Coronary artery (tissue), 2 donors: ENCODE measurements at regions not wholly inside any gene's neighbourhood (a gene's known extent, or its start where the extent isn't known, plus 50 kb on each side); places are given as distances from the start of the nearest gene placed in this dataset.

Experiments used
- DNase-seq: peaks from one replicate; pipeline ENCODE4 v3.0.0-alpha.2; 2017; ENCODE audit warnings: low spot score
- H3K27ac ChIP-seq, 2 donors: fragments of 200-600 bp; sonication (generic); one replicate each; pipeline ENCODE4 v1.5.1; 2016 to 2019
- H3K4me3 ChIP-seq: fragments of 200-600 bp; sonication (generic); 2 replicates; pipeline ENCODE4 v1.5.1; 2016; ENCODE audit warnings: mild to moderate bottlenecking, moderate library complexity
- TF ChIP-seq, protein P1 (sequence below): fragments of 200-600 bp; sonication (generic); IDR thresholded peaks from one replicate; pipeline ENCODE4 v1.5.1; 2019; ENCODE audit warnings: antibody characterized with exemption

DNA sequence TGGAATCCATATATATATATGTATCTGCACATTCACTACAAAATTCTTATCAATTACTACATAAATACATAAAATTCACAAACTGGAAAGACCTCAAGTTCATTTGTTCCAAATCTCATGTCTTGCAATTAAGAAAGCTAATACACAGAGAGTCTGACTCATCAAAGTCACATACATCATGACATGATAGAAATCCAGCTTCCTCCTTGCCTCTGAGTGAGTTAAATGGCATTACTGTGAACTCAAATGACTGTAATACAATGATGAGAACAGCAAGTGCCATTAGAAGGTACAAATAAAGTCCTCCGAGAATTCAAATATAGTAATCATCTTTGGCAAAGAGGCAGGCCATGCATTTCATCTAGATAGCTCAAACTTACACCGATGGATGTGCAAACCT lies 55.1 kb upstream of the AGTR1 start:
- Histone ChIP-seq H3K4me3 (no peak overlapping the region), H3K27ac (peak overlapping the region; percentile 29 to 75)
- no peak for DNase-seq
- TF ChIP-seq, protein P1, sequence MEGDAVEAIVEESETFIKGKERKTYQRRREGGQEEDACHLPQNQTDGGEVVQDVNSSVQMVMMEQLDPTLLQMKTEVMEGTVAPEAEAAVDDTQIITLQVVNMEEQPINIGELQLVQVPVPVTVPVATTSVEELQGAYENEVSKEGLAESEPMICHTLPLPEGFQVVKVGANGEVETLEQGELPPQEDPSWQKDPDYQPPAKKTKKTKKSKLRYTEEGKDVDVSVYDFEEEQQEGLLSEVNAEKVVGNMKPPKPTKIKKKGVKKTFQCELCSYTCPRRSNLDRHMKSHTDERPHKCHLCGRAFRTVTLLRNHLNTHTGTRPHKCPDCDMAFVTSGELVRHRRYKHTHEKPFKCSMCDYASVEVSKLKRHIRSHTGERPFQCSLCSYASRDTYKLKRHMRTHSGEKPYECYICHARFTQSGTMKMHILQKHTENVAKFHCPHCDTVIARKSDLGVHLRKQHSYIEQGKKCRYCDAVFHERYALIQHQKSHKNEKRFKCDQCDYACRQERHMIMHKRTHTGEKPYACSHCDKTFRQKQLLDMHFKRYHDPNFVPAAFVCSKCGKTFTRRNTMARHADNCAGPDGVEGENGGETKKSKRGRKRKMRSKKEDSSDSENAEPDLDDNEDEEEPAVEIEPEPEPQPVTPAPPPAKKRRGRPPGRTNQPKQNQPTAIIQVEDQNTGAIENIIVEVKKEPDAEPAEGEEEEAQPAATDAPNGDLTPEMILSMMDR = no peak

DNA sequence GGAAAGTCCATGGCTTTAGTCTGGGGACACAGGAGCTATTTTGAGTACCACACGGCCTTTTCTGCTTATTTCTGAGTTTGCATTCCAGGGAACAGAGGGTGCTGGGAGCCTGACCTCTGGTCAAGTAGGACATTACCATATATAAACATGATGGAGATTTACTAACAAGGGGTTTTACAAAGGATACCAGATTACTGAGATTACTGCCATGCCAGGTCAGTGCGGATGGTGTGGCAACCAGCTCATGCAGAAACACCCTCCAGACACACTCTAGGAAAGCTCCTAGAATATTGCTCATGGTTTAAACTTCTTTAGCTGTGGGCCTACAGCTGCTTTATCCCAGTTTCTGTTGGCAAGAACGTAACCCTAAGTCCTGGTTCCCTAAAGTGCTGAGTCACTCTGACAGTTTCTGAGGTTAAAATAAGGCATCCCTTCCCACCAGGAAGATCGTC lies 54.3 kb upstream of the AGTR1 start:
- no peak overlapping the region for H3K4me3 ChIP-seq
- peak overlapping the region; percentile 29 to 75 for H3K27ac ChIP-seq
- TF ChIP-seq, protein P1 = no peak
- DNase-seq = no peak

DNA sequence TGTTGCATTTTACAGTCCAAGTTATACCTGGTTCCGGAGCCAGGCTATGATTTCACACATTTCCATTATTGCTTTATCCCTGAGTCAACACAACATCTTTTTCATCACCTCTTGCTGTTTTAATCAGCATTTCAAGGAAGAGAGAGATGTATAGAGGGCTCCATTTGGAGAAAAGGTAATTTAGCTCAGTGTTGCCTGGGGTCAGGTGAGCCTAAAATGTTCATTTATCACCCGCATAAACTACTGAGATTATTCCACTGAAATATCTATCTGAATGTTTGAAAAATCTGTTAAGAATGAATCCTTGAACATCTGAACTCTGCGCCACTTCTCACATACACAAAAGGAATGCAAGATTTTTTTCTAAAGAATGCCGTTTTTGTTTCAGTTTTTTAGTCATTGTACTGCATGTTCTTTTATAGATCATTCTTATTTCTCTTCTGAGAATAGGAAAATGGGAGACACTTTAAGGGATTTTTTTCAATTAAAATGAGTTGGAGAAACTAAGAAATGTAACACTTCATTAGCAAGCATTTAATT lies 51.5 kb upstream of the AGTR1 start:
- no peak overlapping the region for H3K27ac ChIP-seq
- no peak overlapping the region for H3K4me3 ChIP-seq
- TF ChIP-seq, protein P1 = no peak
- DNase-seq = no peak
